Activated naive CD4-positive, alpha-beta T cell treated with Interleukin-2 at 50 U/mL for 16 hours (primary cell): ENCODE measurements at regions not wholly inside any gene's neighbourhood (a gene's known extent, or its start where the extent isn't known, plus 50 kb on each side); places are given as distances from the start of the nearest gene placed in this dataset.

ENCODE experiments used
- DNase-seq: peaks from one replicate; pipeline ENCODE4 v3.0.0-alpha.2; 2020

GRCh38 chr6:97841763-97842162 lies 558.7 kb upstream of the MMS22L start:
- no peak for DNase-seq

- no peak for DNase-seq
Observed at GRCh38 chr6:97842521-97842920, 559.5 kb upstream of the MMS22L start.

GRCh38 chr6:97849390-97849789 lies 566.4 kb upstream of the MMS22L start:
- DNase-seq, result no peak

- no peak for DNase-seq
Observed at GRCh38 chr6:97850458-97851212, 567.6 kb upstream of the MMS22L start.

GRCh38 chr6:97863697-97864096 lies 580.7 kb upstream of the MMS22L start:
- DNase-seq, result no peak

GRCh38 chr6:97864366-97864765 lies 581.4 kb upstream of the MMS22L start:
- no peak for DNase-seq

GRCh38 chr6:97864826-97865225 lies 581.8 kb upstream of the MMS22L start:
- DNase-seq, result no peak

GRCh38 chr6:97865612-97866011 lies 582.6 kb upstream of the MMS22L start:
- DNase-seq, result no peak

- DNase-seq, result no peak
Observed at GRCh38 chr6:97866616-97867015, 583.6 kb upstream of the MMS22L start.

GRCh38 chr6:97867177-97867576 lies 584.2 kb upstream of the MMS22L start:
- DNase-seq, result no peak

- DNase-seq, result no peak
Observed at GRCh38 chr6:97870273-97870672, 587.3 kb upstream of the MMS22L start.

GRCh38 chr6:97876711-97877110 lies 593.7 kb upstream of the MMS22L start:
- no peak for DNase-seq

GRCh38 chr6:97882755-97883154 lies 599.7 kb upstream of the MMS22L start:
- no peak for DNase-seq

GRCh38 chr6:97885325-97885724 lies 602.3 kb upstream of the MMS22L start:
- no peak for DNase-seq

GRCh38 chr6:97885828-97886227 lies 602.8 kb upstream of the MMS22L start:
- DNase-seq, result no peak

GRCh38 chr6:97901531-97901930 lies 618.5 kb upstream of the MMS22L start:
- DNase-seq, result no peak

- no peak for DNase-seq
Observed at GRCh38 chr6:97909380-97909779, 626.4 kb upstream of the MMS22L start.

GRCh38 chr6:97913721-97914120 lies 630.7 kb upstream of the MMS22L start:
- DNase-seq, result no peak

- DNase-seq, result no peak
Observed at GRCh38 chr6:97914912-97915311, 631.9 kb upstream of the MMS22L start.

- no peak for DNase-seq
Observed at GRCh38 chr6:97915537-97915936, 632.5 kb upstream of the MMS22L start.

- no peak for DNase-seq
Observed at GRCh38 chr6:97917369-97917768, 634.4 kb upstream of the MMS22L start.

GRCh38 chr6:97919046-97919445 lies 636.0 kb upstream of the MMS22L start:
- DNase-seq, result no peak

GRCh38 chr6:97919631-97920030 lies 636.6 kb upstream of the MMS22L start:
- no peak for DNase-seq

- DNase-seq, result no peak
Observed at GRCh38 chr6:97923249-97923648, 640.2 kb upstream of the MMS22L start.

- no peak for DNase-seq
Observed at GRCh38 chr6:97925504-97925903, 642.5 kb upstream of the MMS22L start.
